Fibroblast of villous mesenchyme (primary cell): ENCODE measurements at regions not wholly inside any gene's neighbourhood (a gene's known extent, or its start where the extent isn't known, plus 50 kb on each side); places are given as distances from the start of the nearest gene placed in this dataset.

Experiments used
- DNase-seq: peaks from one replicate; pipeline ENCODE4 v3.0.0-alpha.2; 2010; ENCODE audit warnings: low read depth
- H3K4me3 ChIP-seq: 2 replicates; pipeline ENCODE4 v1.5.1; 2011; ENCODE audit warnings: low read depth, mild to moderate bottlenecking, low read length
- CTCF ChIP-seq: IDR thresholded peaks from 2 replicates; pipeline ENCODE4 v1.5.1; 2012; ENCODE audit warnings: low read depth, mild to moderate bottlenecking, low read length; ENCODE audit not compliant: insufficient read depth

- TF ChIP-seq CTCF: no peak
- no peak overlapping the region for H3K4me3 ChIP-seq
- no peak for DNase-seq
These were observed 174.5 kb upstream of the PRNP start for GRCh38 chr20:4511776-4512175.

GRCh38 chr20:4509825-4510522 lies 176.3 kb upstream of the PRNP start:
- peak; percentile 19 for DNase-seq
- no peak overlapping the region for H3K4me3 ChIP-seq
- TF ChIP-seq CTCF: no peak

- H3K4me3 ChIP-seq: no peak overlapping the region
- no peak for TF ChIP-seq CTCF
- no peak for DNase-seq
These were observed 177.5 kb upstream of the PRNP start for GRCh38 chr20:4508773-4509172.

GRCh38 chr20:4507288-4507719 lies 179.0 kb upstream of the PRNP start:
- DNase-seq: peak; percentile 84
- H3K4me3 ChIP-seq: no peak overlapping the region
- TF ChIP-seq CTCF: no peak

GRCh38 chr20:4504814-4505213 lies 181.4 kb upstream of the PRNP start:
- H3K4me3 ChIP-seq: no peak overlapping the region
- TF ChIP-seq CTCF: no peak
- DNase-seq: no peak

GRCh38 chr20:4502756-4503155 lies 183.5 kb upstream of the PRNP start:
- no peak for TF ChIP-seq CTCF
- no peak for DNase-seq
- H3K4me3 ChIP-seq: no peak overlapping the region

GRCh38 chr20:4493386-4493785 lies 192.9 kb upstream of the PRNP start:
- no peak overlapping the region for H3K4me3 ChIP-seq
- no peak for DNase-seq
- no peak for TF ChIP-seq CTCF
